ENCODE measurements at regions not wholly inside any gene's neighbourhood (a gene's known extent, or its start where the extent isn't known, plus 50 kb on each side); places are given as distances from the start of the nearest gene placed in this dataset.

GRCh38 chr1:108036796-108037562, 72.0 kb upstream of the VAV3 start:
- no peak overlapping the region for H2AFZ ChIP-seq (ENCODE audit: low read depth, low read length)
- H3K4me3 ChIP-seq (ENCODE audit: low read length): no peak overlapping the region
- H3K9ac ChIP-seq (ENCODE audit: low read length): no peak overlapping the region
- peaks cover 5% of the 10 kb centered on the region; the same call in 1 of the 2 replicates for H3K4me1 ChIP-seq (ENCODE audit: low read length)
- H3K36me3 ChIP-seq (replicated peaks; ENCODE audit: low read depth, low read length): no peaks in the 10 kb centered on the region
- TF ChIP-seq EZH2phosphoT487 (IDR thresholded peaks at IDR 0.05; ENCODE audit: low read depth): no peak
- TF ChIP-seq, protein P1, sequence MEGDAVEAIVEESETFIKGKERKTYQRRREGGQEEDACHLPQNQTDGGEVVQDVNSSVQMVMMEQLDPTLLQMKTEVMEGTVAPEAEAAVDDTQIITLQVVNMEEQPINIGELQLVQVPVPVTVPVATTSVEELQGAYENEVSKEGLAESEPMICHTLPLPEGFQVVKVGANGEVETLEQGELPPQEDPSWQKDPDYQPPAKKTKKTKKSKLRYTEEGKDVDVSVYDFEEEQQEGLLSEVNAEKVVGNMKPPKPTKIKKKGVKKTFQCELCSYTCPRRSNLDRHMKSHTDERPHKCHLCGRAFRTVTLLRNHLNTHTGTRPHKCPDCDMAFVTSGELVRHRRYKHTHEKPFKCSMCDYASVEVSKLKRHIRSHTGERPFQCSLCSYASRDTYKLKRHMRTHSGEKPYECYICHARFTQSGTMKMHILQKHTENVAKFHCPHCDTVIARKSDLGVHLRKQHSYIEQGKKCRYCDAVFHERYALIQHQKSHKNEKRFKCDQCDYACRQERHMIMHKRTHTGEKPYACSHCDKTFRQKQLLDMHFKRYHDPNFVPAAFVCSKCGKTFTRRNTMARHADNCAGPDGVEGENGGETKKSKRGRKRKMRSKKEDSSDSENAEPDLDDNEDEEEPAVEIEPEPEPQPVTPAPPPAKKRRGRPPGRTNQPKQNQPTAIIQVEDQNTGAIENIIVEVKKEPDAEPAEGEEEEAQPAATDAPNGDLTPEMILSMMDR (IDR thresholded peaks at IDR 0.05; ENCODE audit: low read depth, low read length): no peak
- no peak overlapping the region for H3K4me2 ChIP-seq (ENCODE audit: low read length)
- H3K9me3 ChIP-seq (ENCODE audit: insufficient read depth, low read length): no peaks in the 10 kb centered on the region
- H3K79me2 ChIP-seq (ENCODE audit: low read length): no peaks in the 10 kb centered on the region
- no peaks in the 10 kb centered on the region for H3K27me3 ChIP-seq (ENCODE audit: low read depth, low read length)
- H3K27ac ChIP-seq (ENCODE audit: low read length): no peak overlapping the region
- no peaks in the 10 kb centered on the region for H4K20me1 ChIP-seq (ENCODE audit: insufficient read depth, low read length)

DNA sequence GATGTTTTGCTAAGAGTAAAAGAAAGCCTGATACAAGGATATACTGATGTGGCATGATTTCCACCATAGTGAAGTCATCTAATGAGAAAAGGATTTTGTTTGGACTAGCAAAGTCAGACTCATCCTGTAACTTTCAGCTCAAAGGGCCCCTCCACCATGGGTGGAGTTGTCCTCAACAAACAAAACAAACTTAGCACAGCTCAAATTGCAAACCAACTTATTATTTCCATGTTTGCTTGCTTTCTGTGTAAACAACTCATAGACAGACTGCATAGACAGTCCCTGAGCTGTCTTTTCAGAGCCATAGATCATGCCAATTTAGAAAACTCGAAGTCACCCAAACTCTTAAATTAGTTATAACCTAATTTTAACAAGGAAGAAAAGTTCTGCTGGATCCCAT, 69.4 kb upstream of the VAV3 start:
- Histone ChIP-seq H2AFZ (ENCODE audit: low read depth, low read length) (no peak overlapping the region), H3K4me1 (ENCODE audit: low read length) (no peaks in the 10 kb centered on the region), H3K27me3 (ENCODE audit: low read depth, low read length) (no peaks in the 10 kb centered on the region), H3K9ac (ENCODE audit: low read length) (no peak overlapping the region), H3K27ac (ENCODE audit: low read length) (no peak overlapping the region), H3K79me2 (ENCODE audit: low read length) (no peaks in the 10 kb centered on the region), H3K9me3 (ENCODE audit: insufficient read depth, low read length) (no peaks in the 10 kb centered on the region), H4K20me1 (ENCODE audit: insufficient read depth, low read length) (no peaks in the 10 kb centered on the region), H3K4me3 (ENCODE audit: low read length) (no peak overlapping the region), H3K4me2 (ENCODE audit: low read length) (no peak overlapping the region), H3K36me3 (replicated peaks; ENCODE audit: low read depth, low read length) (no peaks in the 10 kb centered on the region)
- TF ChIP-seq EZH2phosphoT487 (IDR thresholded peaks at IDR 0.05; ENCODE audit: low read depth): no peak
- TF ChIP-seq, protein P1 (IDR thresholded peaks at IDR 0.05; ENCODE audit: low read depth, low read length): no peak

GRCh38 chr1:108033550-108033951, 68.6 kb upstream of the VAV3 start:
- no peaks in the 10 kb centered on the region for H4K20me1 ChIP-seq (ENCODE audit: insufficient read depth, low read length)
- H3K4me1 ChIP-seq (ENCODE audit: low read length): no peaks in the 10 kb centered on the region
- H3K4me2 ChIP-seq (ENCODE audit: low read length): no peak overlapping the region
- no peak overlapping the region for H3K27ac ChIP-seq (ENCODE audit: low read length)
- no peaks in the 10 kb centered on the region for H3K27me3 ChIP-seq (ENCODE audit: low read depth, low read length)
- H2AFZ ChIP-seq (ENCODE audit: low read depth, low read length): no peak overlapping the region
- no peaks in the 10 kb centered on the region for H3K9me3 ChIP-seq (ENCODE audit: insufficient read depth, low read length)
- no peaks in the 10 kb centered on the region for H3K36me3 ChIP-seq (replicated peaks; ENCODE audit: low read depth, low read length)
- H3K79me2 ChIP-seq (ENCODE audit: low read length): no peaks in the 10 kb centered on the region
- H3K4me3 ChIP-seq (ENCODE audit: low read length): no peak overlapping the region
- no peak for TF ChIP-seq EZH2phosphoT487 (IDR thresholded peaks at IDR 0.05; ENCODE audit: low read depth)
- TF ChIP-seq, protein P1 (IDR thresholded peaks at IDR 0.05; ENCODE audit: low read depth, low read length): no peak
- no peak overlapping the region for H3K9ac ChIP-seq (ENCODE audit: low read length)

- no peaks in the 10 kb centered on the region for H3K9me3 ChIP-seq (ENCODE audit: insufficient read depth, low read length)
- no peak overlapping the region for H3K27ac ChIP-seq (ENCODE audit: low read length)
- H3K79me2 ChIP-seq (ENCODE audit: low read length): no peaks in the 10 kb centered on the region
- peaks cover 6% of the 10 kb centered on the region for H3K27me3 ChIP-seq (ENCODE audit: low read depth, low read length)
- H3K36me3 ChIP-seq (replicated peaks; ENCODE audit: low read depth, low read length): no peaks in the 10 kb centered on the region
- H3K4me2 ChIP-seq (ENCODE audit: low read length): no peak overlapping the region
- H3K9ac ChIP-seq (ENCODE audit: low read length): no peak overlapping the region
- H4K20me1 ChIP-seq (ENCODE audit: insufficient read depth, low read length): no peaks in the 10 kb centered on the region
- H3K4me1 ChIP-seq (ENCODE audit: low read length): no peaks in the 10 kb centered on the region
- H2AFZ ChIP-seq (ENCODE audit: low read depth, low read length): no peak overlapping the region
- no peak for TF ChIP-seq EZH2phosphoT487 (IDR thresholded peaks at IDR 0.05; ENCODE audit: low read depth)
- TF ChIP-seq, protein P1 (IDR thresholded peaks at IDR 0.05; ENCODE audit: low read depth, low read length): no peak
- H3K4me3 ChIP-seq (ENCODE audit: low read length): no peak overlapping the region
These were observed 63.9 kb upstream of the VAV3 start for GRCh38 chr1:108028841-108029388.
